GM12878 (cell line): ENCODE measurements at regions not wholly inside any gene's neighbourhood (a gene's known extent, or its start where the extent isn't known, plus 50 kb on each side); places are given as distances from the start of the nearest gene placed in this dataset.

Experiments
- ATAC-seq: fragments of 200-7000 bp; cut with Tn5 transposase; 3 replicates; pipeline ENCODE4 v1.9.1; 2020; ENCODE audit warnings: mild to moderate bottlenecking, moderate library complexity
- BruUV-seq: library from RNA; stranded (reverse); fragments of 400-500 nt; replicated peaks from 2 replicates; lab custom pipeline; 2021; lab: Mats Ljungman, UMichigan
- CTCF ChIA-PET: fragments of 300-600 bp; sonication (Branson Sonifier 250); formaldehyde crosslinking; extraction: SDS; loops from one replicate; lab custom pipeline; 2021; ENCODE audit warnings: inconsistent platforms; lab: Yijun Ruan, JAX
- POLR2A ChIA-PET: fragments of 350-600 bp; formaldehyde crosslinking; extraction: SDS; loops from one replicate; lab custom pipeline; 2021; ENCODE audit warnings: inconsistent platforms; lab: Charles Lee
- RAD21 ChIA-PET: fragments of 300-600 bp; sonication (Branson Sonifier 250); formaldehyde crosslinking; loops from one replicate; lab custom pipeline; 2023; ENCODE audit warnings: antibody characterized with exemption; ENCODE audit not compliant: unreplicated experiment; lab: Charles Lee
- SMC1A ChIA-PET: fragments of 300-600 bp; sonication (Branson Sonifier 250); formaldehyde crosslinking; loops from one replicate; lab custom pipeline; 2023; ENCODE audit not compliant: unreplicated experiment, uncharacterized antibody; lab: Charles Lee
- DNase-seq: peaks from one replicate; pipeline ENCODE4 v3.0.0-alpha.2; 2011; ENCODE audit warnings: low read depth, low spot score
- FAIRE-seq: peaks from 3 replicates; lab custom pipeline; 2011; peaks lifted over from hg19 to GRCh38; lab: Jason Lieb, UNC
- H2AFZ ChIP-seq: 2 replicates; pipeline ENCODE4 v1.6.0; 2011; ENCODE audit warnings: low read depth, low read length, control low read depth; ENCODE audit not compliant: control insufficient read depth
- H3K27ac ChIP-seq: 2 replicates; pipeline ENCODE4 v1.5.1; 2011; ENCODE audit warnings: control low read depth; ENCODE audit not compliant: control insufficient read depth, insufficient read depth
- H3K27me3 ChIP-seq, 2 experiments: replicated peaks in 1 of 2; 2 replicates each; pipeline versions ENCODE4 v1.6.0 to v1.6.1; 2011; ENCODE audit warnings: low read length in 1 of 2; ENCODE audit not compliant: control insufficient read depth in 2 of 2, insufficient read depth in 2 of 2
- H3K36me3 ChIP-seq, 2 experiments: 2 replicates each; pipeline ENCODE4 v1.5.1; 2011; ENCODE audit warnings: low read length in 1 of 2; ENCODE audit not compliant: control insufficient read depth in 2 of 2, insufficient read depth in 2 of 2
- H3K4me1 ChIP-seq: 2 replicates; pipeline ENCODE4 v1.6.1; 2011; ENCODE audit warnings: mild to moderate bottlenecking, low read length, moderate library complexity, mixed read lengths; ENCODE audit not compliant: control insufficient read depth, insufficient read depth
- H3K4me2 ChIP-seq: 2 replicates; pipeline ENCODE4 v1.6.0; 2011; ENCODE audit warnings: control low read depth; ENCODE audit not compliant: control insufficient read depth, insufficient read depth
- H3K4me3 ChIP-seq: fragments of 200-600 bp; sonication (generic); 2 replicates; pipeline ENCODE4 v1.5.1; 2016
- H3K79me2 ChIP-seq: 2 replicates; pipeline ENCODE4 v1.6.0; 2011; ENCODE audit warnings: low read length; ENCODE audit not compliant: control insufficient read depth, insufficient read depth
- H3K9ac ChIP-seq: 2 replicates; pipeline ENCODE4 v1.8.0; 2011; ENCODE audit warnings: low read length, control low read depth, mixed read lengths; ENCODE audit not compliant: control insufficient read depth, insufficient read depth
- H3K9me3 ChIP-seq: replicated peaks from 3 replicates; pipeline ENCODE4 v1.5.1; 2011; ENCODE audit warnings: mild to moderate bottlenecking, low read length; ENCODE audit not compliant: control insufficient read depth, insufficient read depth
- H4K20me1 ChIP-seq: 2 replicates; pipeline ENCODE4 v1.6.0; 2011; ENCODE audit not compliant: control insufficient read depth, insufficient read depth
- BACH1 ChIP-seq: fragments of 450-650 bp; IDR thresholded peaks from 2 replicates; pipeline ENCODE4 v1.6.1; 2017; ENCODE audit warnings: mild to moderate bottlenecking, borderline replicate concordance
- BRCA1 ChIP-seq: IDR thresholded peaks from 2 replicates; pipeline ENCODE4 v1.6.1; 2011; ENCODE audit warnings: low read depth, low read length, improper control_type of control experiment
- CBX5 ChIP-seq: sonication (generic); IDR thresholded peaks from 2 replicates; pipeline ENCODE4 v1.6.1; 2016; ENCODE audit warnings: low read depth, moderate library complexity, mild to moderate bottlenecking, inconsistent platforms
- EGR1 ChIP-seq, 2 experiments: IDR thresholded peaks; 1 replicate in 1 of 2; 2 replicates in 1 of 2; pipeline ENCODE4 v1.6.1; 2011 to 2012; ENCODE audit warnings: low read depth in 2 of 2, low read length in 2 of 2, borderline replicate concordance in 1 of 2, mild to moderate bottlenecking in 1 of 2, moderate library complexity in 1 of 2
- ESRRA ChIP-seq: IDR thresholded peaks from 2 replicates; pipeline ENCODE4 v1.6.1; 2012; ENCODE audit warnings: mild to moderate bottlenecking, low read length, improper control_type of control experiment
- KAT2A ChIP-seq: conservative IDR thresholded peaks from 2 replicates; pipeline ENCODE4 v1.6.1; 2011; ENCODE audit warnings: low read depth, low read length; ENCODE audit not compliant: control insufficient read depth
- MYC ChIP-seq: IDR thresholded peaks from 2 replicates; pipeline ENCODE4 v1.6.1; 2011; ENCODE audit warnings: mild to moderate bottlenecking, low read length, moderate library complexity, inconsistent platforms; ENCODE audit not compliant: insufficient read depth, insufficient replicate concordance, insufficient read length, severe bottlenecking
- NR2F1 ChIP-seq: fragments of 450-650 bp; conservative IDR thresholded peaks from 2 replicates; pipeline ENCODE4 v1.6.1; 2017; ENCODE audit warnings: mild to moderate bottlenecking
- NRF1 ChIP-seq: conservative IDR thresholded peaks from 2 replicates; pipeline ENCODE4 v1.6.1; 2011; ENCODE audit warnings: mild to moderate bottlenecking, low read depth, low read length, improper control_type of control experiment
- PAX8 ChIP-seq: fragments of 450-650 bp; IDR thresholded peaks from 2 replicates; pipeline ENCODE4 v1.6.1; 2017; ENCODE audit warnings: mild to moderate bottlenecking, moderate library complexity
- POU2F2 ChIP-seq: IDR thresholded peaks from 3 replicates; pipeline ENCODE4 v1.6.1; 2011; ENCODE audit warnings: low read depth, mild to moderate bottlenecking, low read length, borderline replicate concordance
- RELA ChIP-seq: fragments of 450-650 bp; IDR thresholded peaks from 2 replicates; pipeline ENCODE4 v1.8.0; 2014; ENCODE audit warnings: borderline replicate concordance; ENCODE audit not compliant: partially characterized antibody
- SREBF1 ChIP-seq: IDR thresholded peaks from 2 replicates; pipeline ENCODE4 v1.6.1; 2012; ENCODE audit warnings: mild to moderate bottlenecking, low read length
- STAT1 ChIP-seq: fragments of 450-650 bp; conservative IDR thresholded peaks from 2 replicates; pipeline ENCODE4 v1.6.1; 2014; ENCODE audit warnings: antibody characterized with exemption, mild to moderate bottlenecking
- TCF3 ChIP-seq: IDR thresholded peaks from 2 replicates; pipeline ENCODE4 v1.6.1; 2012; ENCODE audit warnings: low read depth, mild to moderate bottlenecking, low read length, borderline replicate concordance; ENCODE audit not compliant: insufficient read depth
- ZNF207 ChIP-seq: fragments of 450-650 bp; IDR thresholded peaks from 2 replicates; pipeline ENCODE4 v1.6.1; 2014; ENCODE audit warnings: antibody characterized with exemption, mild to moderate bottlenecking, borderline replicate concordance
- in situ Hi-C: fragments of 300-500 bp; cut with MboI; formaldehyde crosslinking; loops from 9 replicates; pipeline ENCODE4 v1.14.3; 2018; ENCODE audit warnings: mixed read lengths
- intact Hi-C: fragments of 100-400 bp; cut with micrococcal nuclease; formaldehyde crosslinking; loops from one replicate; pipeline ENCODE4 v1.14.2; 2022; ENCODE audit not compliant: unreplicated experiment
- TF ChIP-seq, protein P1 (sequence below): fragments of 450-650 bp; IDR thresholded peaks from 2 replicates; pipeline ENCODE4 v1.6.1; 2017; ENCODE audit warnings: borderline replicate concordance
- TF ChIP-seq, protein P2 (sequence below): fragments of 450-650 bp; IDR thresholded peaks from 2 replicates; pipeline ENCODE4 v1.6.1; 2017; ENCODE audit warnings: antibody characterized with exemption, mild to moderate bottlenecking, moderate library complexity

DNA sequence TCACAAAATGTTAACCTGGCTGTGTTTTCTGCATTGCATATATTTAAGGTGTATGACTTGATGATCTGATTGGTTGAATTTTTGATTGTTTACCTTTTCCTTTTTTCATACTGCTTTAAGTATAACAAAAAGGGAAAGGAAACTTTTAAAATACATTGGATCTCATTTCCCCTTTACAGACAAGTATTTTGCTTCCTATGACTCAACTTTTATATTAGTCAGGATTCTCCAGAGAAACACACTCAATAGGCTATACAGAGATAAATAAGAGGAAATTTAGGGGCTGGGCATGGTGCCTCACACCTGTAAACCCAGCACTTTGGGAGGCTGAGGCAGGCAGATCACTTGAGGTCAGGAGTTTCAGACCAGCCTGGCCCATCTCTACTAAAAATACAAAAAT, 205.8 kb downstream of the TJP1 start:
- H3K4me2 ChIP-seq, result no peak overlapping the region
- H2AFZ ChIP-seq, result no peak overlapping the region
- CTCF ChIA-PET, result no interaction called here
- H3K9me3 ChIP-seq, result no peaks in the 10 kb centered on the region; the same call in 2 of the 3 replicates
- H3K27ac ChIP-seq, result no peak overlapping the region
- no peak overlapping the region for H3K4me3 ChIP-seq
- TF ChIP-seq BACH1 (no peak), NR2F1 (no peak), STAT1 (no peak), PAX8 (no peak), KAT2A (no peak), MYC (no peak), POU2F2 (no peak), NRF1 (no peak), CBX5 (no peak), EGR1 (IDR thresholded peaks at IDR 0.05; ENCODE audit: borderline replicate concordance in 1 of 2, low read depth in 2 of 2, low read length in 2 of 2) (no peak), ESRRA (no peak), SREBF1 (no peak), BRCA1 (no peak), TCF3 (no peak), RELA (no peak), ZNF207 (no peak)
- TF ChIP-seq, protein P1, sequence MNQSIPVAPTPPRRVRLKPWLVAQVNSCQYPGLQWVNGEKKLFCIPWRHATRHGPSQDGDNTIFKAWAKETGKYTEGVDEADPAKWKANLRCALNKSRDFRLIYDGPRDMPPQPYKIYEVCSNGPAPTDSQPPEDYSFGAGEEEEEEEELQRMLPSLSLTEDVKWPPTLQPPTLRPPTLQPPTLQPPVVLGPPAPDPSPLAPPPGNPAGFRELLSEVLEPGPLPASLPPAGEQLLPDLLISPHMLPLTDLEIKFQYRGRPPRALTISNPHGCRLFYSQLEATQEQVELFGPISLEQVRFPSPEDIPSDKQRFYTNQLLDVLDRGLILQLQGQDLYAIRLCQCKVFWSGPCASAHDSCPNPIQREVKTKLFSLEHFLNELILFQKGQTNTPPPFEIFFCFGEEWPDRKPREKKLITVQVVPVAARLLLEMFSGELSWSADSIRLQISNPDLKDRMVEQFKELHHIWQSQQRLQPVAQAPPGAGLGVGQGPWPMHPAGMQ, result no peak
- TF ChIP-seq, protein P2, sequence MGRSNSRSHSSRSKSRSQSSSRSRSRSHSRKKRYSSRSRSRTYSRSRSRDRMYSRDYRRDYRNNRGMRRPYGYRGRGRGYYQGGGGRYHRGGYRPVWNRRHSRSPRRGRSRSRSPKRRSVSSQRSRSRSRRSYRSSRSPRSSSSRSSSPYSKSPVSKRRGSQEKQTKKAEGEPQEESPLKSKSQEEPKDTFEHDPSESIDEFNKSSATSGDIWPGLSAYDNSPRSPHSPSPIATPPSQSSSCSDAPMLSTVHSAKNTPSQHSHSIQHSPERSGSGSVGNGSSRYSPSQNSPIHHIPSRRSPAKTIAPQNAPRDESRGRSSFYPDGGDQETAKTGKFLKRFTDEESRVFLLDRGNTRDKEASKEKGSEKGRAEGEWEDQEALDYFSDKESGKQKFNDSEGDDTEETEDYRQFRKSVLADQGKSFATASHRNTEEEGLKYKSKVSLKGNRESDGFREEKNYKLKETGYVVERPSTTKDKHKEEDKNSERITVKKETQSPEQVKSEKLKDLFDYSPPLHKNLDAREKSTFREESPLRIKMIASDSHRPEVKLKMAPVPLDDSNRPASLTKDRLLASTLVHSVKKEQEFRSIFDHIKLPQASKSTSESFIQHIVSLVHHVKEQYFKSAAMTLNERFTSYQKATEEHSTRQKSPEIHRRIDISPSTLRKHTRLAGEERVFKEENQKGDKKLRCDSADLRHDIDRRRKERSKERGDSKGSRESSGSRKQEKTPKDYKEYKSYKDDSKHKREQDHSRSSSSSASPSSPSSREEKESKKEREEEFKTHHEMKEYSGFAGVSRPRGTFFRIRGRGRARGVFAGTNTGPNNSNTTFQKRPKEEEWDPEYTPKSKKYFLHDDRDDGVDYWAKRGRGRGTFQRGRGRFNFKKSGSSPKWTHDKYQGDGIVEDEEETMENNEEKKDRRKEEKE, result no peak
- in situ Hi-C loops, result no loop called here
- DNase-seq (no peak), ATAC-seq (no peak), FAIRE-seq (no peak)
- no peaks in the 10 kb centered on the region for H4K20me1 ChIP-seq
- POLR2A ChIA-PET, result no interaction called here
- H3K79me2 ChIP-seq, result no peaks in the 10 kb centered on the region
- no TSS peak for BruUV-seq
- H3K4me1 ChIP-seq, result no peaks in the 10 kb centered on the region
- intact Hi-C loops, result no loop called here
- H3K27me3 ChIP-seq, result no peaks in the 10 kb centered on the region
- no peak overlapping the region for H3K9ac ChIP-seq
- RAD21 ChIA-PET, result no interaction called here
- H3K36me3 ChIP-seq, result no peaks in the 10 kb centered on the region
- SMC1A ChIA-PET, result no interaction called here
